H1 (cell line): ENCODE measurements at regions not wholly inside any gene's neighbourhood (a gene's known extent, or its start where the extent isn't known, plus 50 kb on each side); places are given as distances from the start of the nearest gene placed in this dataset.

Experiments used
- CBX8 ChIP-seq: fragments of 300-800, 300-1000 bp; sonication (generic); IDR thresholded peaks from 2 replicates; pipeline ENCODE4 v1.7.1; 2016; ENCODE audit warnings: low read depth, low read length, borderline replicate concordance
- CHD1 ChIP-seq: IDR thresholded peaks from 2 replicates; pipeline ENCODE4 v1.6.1; 2012; ENCODE audit warnings: low read depth, low read length, improper control_type of control experiment
- GTF2F1 ChIP-seq: IDR thresholded peaks from 2 replicates; pipeline ENCODE4 v1.6.1; 2012; ENCODE audit warnings: low read depth, low read length, improper control_type of control experiment, borderline replicate concordance
- HDAC2 ChIP-seq, 2 experiments: fragments of 300-600 bp in 1 of 2; sonication (generic) in 1 of 2; IDR thresholded peaks; 2 replicates each; pipeline ENCODE4 v1.6.1; 2011 to 2012; ENCODE audit warnings: low read depth in 2 of 2, low read length in 2 of 2, mild to moderate bottlenecking in 2 of 2, moderate library complexity in 2 of 2, borderline replicate concordance in 1 of 2, inconsistent platforms in 1 of 2
- POLR2A ChIP-seq, 2 experiments: IDR thresholded peaks; 1 replicate in 1 of 2; 2 replicates in 1 of 2; pipeline ENCODE4 v1.6.1; 2011; ENCODE audit warnings: low read depth in 2 of 2, low read length in 2 of 2, mild to moderate bottlenecking in 2 of 2; ENCODE audit errors: control extremely low read depth in 1 of 2
- SAP30 ChIP-seq: fragments of 300-600 bp; sonication (generic); IDR thresholded peaks from 2 replicates; pipeline ENCODE4 v1.7.1; 2012; ENCODE audit warnings: low read length, moderate library complexity, mild to moderate bottlenecking, inconsistent platforms; ENCODE audit not compliant: insufficient read depth, insufficient replicate concordance
- SP4 ChIP-seq: IDR thresholded peaks from 2 replicates; pipeline ENCODE4 v1.6.1; 2012; ENCODE audit warnings: low read length, inconsistent platforms
- SUZ12 ChIP-seq: fragments of 200-600 bp; sonication (generic); IDR thresholded peaks from 2 replicates; pipeline ENCODE4 v1.6.1; 2012; ENCODE audit warnings: mild to moderate bottlenecking, inconsistent platforms, low read length, moderate library complexity, mixed read lengths
- TAF7 ChIP-seq: optimal IDR thresholded peaks from 2 replicates; pipeline ENCODE3; 2011; ENCODE audit warnings: low read depth, mild to moderate bottlenecking, inconsistent platforms, low read length, moderate library complexity, borderline replicate concordance
- TCF12 ChIP-seq: IDR thresholded peaks from 2 replicates; pipeline ENCODE4 v1.6.1; 2011; ENCODE audit warnings: low read depth, mild to moderate bottlenecking, low read length
- TEAD4 ChIP-seq: IDR thresholded peaks from 2 replicates; pipeline ENCODE4 v1.6.1; 2012; ENCODE audit warnings: low read depth, low read length, inconsistent platforms, mixed read lengths
- TF ChIP-seq, protein P1 (sequence below): fragments of 300-600 bp; sonication (generic); IDR thresholded peaks from 2 replicates; pipeline ENCODE4 v1.7.1; 2012; ENCODE audit warnings: low read length, moderate library complexity, mild to moderate bottlenecking, inconsistent platforms; ENCODE audit not compliant: insufficient replicate concordance
- TF ChIP-seq, protein P2 (sequence below): IDR thresholded peaks from 2 replicates; pipeline ENCODE4 v1.6.1; 2012; ENCODE audit warnings: inconsistent platforms

DNA sequence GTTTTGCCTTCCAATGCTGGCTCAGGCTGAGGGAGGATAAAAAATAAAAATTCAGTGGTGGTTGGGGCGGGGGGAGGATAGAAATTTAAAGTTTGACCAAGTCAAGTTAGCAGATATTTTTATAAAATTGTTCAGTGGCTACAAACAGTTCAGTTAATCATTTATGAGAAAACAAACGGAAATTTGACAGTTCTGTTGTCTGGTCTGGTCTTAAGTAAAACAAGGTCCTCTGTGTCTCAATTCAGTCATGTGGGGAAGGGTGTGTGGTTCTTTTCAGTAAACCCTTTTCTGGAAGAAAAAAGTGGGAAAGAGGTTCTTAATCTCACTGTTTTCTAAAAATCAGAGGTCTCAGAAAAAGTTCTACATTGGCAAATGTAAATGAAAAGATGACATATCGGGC, 409.1 kb upstream of the SPANXN4 start (continued):
- TF ChIP-seq, protein P1, sequence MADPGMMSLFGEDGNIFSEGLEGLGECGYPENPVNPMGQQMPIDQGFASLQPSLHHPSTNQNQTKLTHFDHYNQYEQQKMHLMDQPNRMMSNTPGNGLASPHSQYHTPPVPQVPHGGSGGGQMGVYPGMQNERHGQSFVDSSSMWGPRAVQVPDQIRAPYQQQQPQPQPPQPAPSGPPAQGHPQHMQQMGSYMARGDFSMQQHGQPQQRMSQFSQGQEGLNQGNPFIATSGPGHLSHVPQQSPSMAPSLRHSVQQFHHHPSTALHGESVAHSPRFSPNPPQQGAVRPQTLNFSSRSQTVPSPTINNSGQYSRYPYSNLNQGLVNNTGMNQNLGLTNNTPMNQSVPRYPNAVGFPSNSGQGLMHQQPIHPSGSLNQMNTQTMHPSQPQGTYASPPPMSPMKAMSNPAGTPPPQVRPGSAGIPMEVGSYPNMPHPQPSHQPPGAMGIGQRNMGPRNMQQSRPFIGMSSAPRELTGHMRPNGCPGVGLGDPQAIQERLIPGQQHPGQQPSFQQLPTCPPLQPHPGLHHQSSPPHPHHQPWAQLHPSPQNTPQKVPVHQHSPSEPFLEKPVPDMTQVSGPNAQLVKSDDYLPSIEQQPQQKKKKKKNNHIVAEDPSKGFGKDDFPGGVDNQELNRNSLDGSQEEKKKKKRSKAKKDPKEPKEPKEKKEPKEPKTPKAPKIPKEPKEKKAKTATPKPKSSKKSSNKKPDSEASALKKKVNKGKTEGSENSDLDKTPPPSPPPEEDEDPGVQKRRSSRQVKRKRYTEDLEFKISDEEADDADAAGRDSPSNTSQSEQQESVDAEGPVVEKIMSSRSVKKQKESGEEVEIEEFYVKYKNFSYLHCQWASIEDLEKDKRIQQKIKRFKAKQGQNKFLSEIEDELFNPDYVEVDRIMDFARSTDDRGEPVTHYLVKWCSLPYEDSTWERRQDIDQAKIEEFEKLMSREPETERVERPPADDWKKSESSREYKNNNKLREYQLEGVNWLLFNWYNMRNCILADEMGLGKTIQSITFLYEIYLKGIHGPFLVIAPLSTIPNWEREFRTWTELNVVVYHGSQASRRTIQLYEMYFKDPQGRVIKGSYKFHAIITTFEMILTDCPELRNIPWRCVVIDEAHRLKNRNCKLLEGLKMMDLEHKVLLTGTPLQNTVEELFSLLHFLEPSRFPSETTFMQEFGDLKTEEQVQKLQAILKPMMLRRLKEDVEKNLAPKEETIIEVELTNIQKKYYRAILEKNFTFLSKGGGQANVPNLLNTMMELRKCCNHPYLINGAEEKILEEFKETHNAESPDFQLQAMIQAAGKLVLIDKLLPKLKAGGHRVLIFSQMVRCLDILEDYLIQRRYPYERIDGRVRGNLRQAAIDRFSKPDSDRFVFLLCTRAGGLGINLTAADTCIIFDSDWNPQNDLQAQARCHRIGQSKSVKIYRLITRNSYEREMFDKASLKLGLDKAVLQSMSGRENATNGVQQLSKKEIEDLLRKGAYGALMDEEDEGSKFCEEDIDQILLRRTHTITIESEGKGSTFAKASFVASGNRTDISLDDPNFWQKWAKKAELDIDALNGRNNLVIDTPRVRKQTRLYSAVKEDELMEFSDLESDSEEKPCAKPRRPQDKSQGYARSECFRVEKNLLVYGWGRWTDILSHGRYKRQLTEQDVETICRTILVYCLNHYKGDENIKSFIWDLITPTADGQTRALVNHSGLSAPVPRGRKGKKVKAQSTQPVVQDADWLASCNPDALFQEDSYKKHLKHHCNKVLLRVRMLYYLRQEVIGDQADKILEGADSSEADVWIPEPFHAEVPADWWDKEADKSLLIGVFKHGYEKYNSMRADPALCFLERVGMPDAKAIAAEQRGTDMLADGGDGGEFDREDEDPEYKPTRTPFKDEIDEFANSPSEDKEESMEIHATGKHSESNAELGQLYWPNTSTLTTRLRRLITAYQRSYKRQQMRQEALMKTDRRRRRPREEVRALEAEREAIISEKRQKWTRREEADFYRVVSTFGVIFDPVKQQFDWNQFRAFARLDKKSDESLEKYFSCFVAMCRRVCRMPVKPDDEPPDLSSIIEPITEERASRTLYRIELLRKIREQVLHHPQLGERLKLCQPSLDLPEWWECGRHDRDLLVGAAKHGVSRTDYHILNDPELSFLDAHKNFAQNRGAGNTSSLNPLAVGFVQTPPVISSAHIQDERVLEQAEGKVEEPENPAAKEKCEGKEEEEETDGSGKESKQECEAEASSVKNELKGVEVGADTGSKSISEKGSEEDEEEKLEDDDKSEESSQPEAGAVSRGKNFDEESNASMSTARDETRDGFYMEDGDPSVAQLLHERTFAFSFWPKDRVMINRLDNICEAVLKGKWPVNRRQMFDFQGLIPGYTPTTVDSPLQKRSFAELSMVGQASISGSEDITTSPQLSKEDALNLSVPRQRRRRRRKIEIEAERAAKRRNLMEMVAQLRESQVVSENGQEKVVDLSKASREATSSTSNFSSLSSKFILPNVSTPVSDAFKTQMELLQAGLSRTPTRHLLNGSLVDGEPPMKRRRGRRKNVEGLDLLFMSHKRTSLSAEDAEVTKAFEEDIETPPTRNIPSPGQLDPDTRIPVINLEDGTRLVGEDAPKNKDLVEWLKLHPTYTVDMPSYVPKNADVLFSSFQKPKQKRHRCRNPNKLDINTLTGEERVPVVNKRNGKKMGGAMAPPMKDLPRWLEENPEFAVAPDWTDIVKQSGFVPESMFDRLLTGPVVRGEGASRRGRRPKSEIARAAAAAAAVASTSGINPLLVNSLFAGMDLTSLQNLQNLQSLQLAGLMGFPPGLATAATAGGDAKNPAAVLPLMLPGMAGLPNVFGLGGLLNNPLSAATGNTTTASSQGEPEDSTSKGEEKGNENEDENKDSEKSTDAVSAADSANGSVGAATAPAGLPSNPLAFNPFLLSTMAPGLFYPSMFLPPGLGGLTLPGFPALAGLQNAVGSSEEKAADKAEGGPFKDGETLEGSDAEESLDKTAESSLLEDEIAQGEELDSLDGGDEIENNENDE: no peak
- TF ChIP-seq SP4 (no peak), TCF12 (no peak), SAP30 (no peak), SUZ12 (no peak), POLR2A (IDR thresholded peaks at IDR 0.05; ENCODE audit: control extremely low read depth in 1 of 2, low read depth in 2 of 2, low read length in 2 of 2) (no peak), TEAD4 (no peak), TAF7 (no peak), HDAC2 (IDR thresholded peaks at IDR 0.05; ENCODE audit: borderline replicate concordance in 1 of 2, low read depth in 2 of 2, low read length in 2 of 2) (no peak), GTF2F1 (no peak), CBX8 (no peak), CHD1 (no peak)
- TF ChIP-seq, protein P2, sequence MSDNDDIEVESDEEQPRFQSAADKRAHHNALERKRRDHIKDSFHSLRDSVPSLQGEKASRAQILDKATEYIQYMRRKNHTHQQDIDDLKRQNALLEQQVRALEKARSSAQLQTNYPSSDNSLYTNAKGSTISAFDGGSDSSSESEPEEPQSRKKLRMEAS: no peak
